Tibial artery (tissue), 4 donors: ENCODE measurements at regions not wholly inside any gene's neighbourhood (a gene's known extent, or its start where the extent isn't known, plus 50 kb on each side); places are given as distances from the start of the nearest gene placed in this dataset.

Experiments
- DNase-seq, 2 donors: peaks; one replicate each; pipeline ENCODE4 v3.0.0-alpha.2; 2019
- H3K27ac ChIP-seq, 2 donors: fragments of 200-600 bp; sonication (generic) in 1 of 2; 1 replicate in 1 of 2; 2 replicates in 1 of 2; pipeline ENCODE4 v1.5.1; 2018 to 2019; ENCODE audit warnings: mild to moderate bottlenecking in 1 of 2
- H3K27me3 ChIP-seq, 2 donors: fragments of 200-600 bp; sonication (generic) in 1 of 2; one replicate each; pipeline versions ENCODE4 v1.5.1 to v1.6.0; 2016 to 2019
- H3K36me3 ChIP-seq, 3 donors: fragments of 200-600 bp; sonication (generic) in 2 of 3; one replicate each; pipeline ENCODE4 v1.5.1; 2016 to 2019; ENCODE audit warnings: mild to moderate bottlenecking in 2 of 3
- H3K4me1 ChIP-seq, 4 donors: fragments of 200-600 bp; sonication (generic) in 2 of 4; 1 replicate in 3 of 4; 2 replicates in 1 of 4; pipeline ENCODE4 v1.5.1; 2016 to 2019
- H3K4me3 ChIP-seq, 2 donors: fragments of 200-600 bp; sonication (generic) in 1 of 2; 1 replicate in 1 of 2; 2 replicates in 1 of 2; pipeline ENCODE4 v1.5.1; 2018 to 2019; ENCODE audit warnings: mild to moderate bottlenecking in 2 of 2
- H3K9me3 ChIP-seq, 3 donors: fragments of 200-600 bp; sonication (generic) in 1 of 3; one replicate each; pipeline ENCODE4 v1.5.1; 2016 to 2019
- CTCF ChIP-seq, 2 experiments: fragments of 200-600 bp in 1 of 2; fragments of 450-650 bp in 1 of 2; IDR thresholded peaks; one replicate each; pipeline ENCODE4 v1.5.1; 2017 to 2019; ENCODE audit warnings: antibody characterized with exemption in 2 of 2, mild to moderate bottlenecking in 1 of 2, moderate library complexity in 1 of 2
- intact Hi-C: fragments of 100-400 bp; cut with DNase I; formaldehyde crosslinking; loops from one replicate; pipeline ENCODE4 v1.15.0; 2023; ENCODE audit warnings: low total_unique reads

- intact Hi-C loops = no loop called here
- Histone ChIP-seq H3K36me3 (no peaks in the 10 kb centered on the region), H3K9me3 (no peaks in the 10 kb centered on the region), H3K4me1 (no peaks in the 10 kb centered on the region), H3K27ac (no peak overlapping the region), H3K4me3 (no peak overlapping the region), H3K27me3 (no peaks in the 10 kb centered on the region)
- no peak for TF ChIP-seq CTCF (IDR thresholded peaks at IDR 0.05)
- no peak for DNase-seq
Observed at GRCh38 chr18:39481281-39481680, 1915.7 kb upstream of the CELF4 start.

GRCh38 chr18:39480494-39481195 is 1915.0 kb upstream of the CELF4 start:
- Histone ChIP-seq H3K4me3 (no peak overlapping the region), H3K27ac (no peak overlapping the region), H3K36me3 (no peaks in the 10 kb centered on the region), H3K4me1 (no peaks in the 10 kb centered on the region), H3K27me3 (no peaks in the 10 kb centered on the region), H3K9me3 (no peaks in the 10 kb centered on the region)
- DNase-seq = no peak
- intact Hi-C loops = no loop called here
- TF ChIP-seq CTCF (IDR thresholded peaks at IDR 0.05) = no peak

GRCh38 chr18:39464006-39464405 is 1898.4 kb upstream of the CELF4 start:
- intact Hi-C loops = no loop called here
- no peaks in the 10 kb centered on the region for H3K9me3 ChIP-seq
- H3K27me3 ChIP-seq = no peaks in the 10 kb centered on the region
- H3K36me3 ChIP-seq = no peaks in the 10 kb centered on the region
- no peak overlapping the region for H3K27ac ChIP-seq
- DNase-seq = no peak
- TF ChIP-seq CTCF (IDR thresholded peaks at IDR 0.05) = no peak
- H3K4me1 ChIP-seq = no peaks in the 10 kb centered on the region
- no peak overlapping the region for H3K4me3 ChIP-seq

GRCh38 chr18:39462436-39462835 is 1896.8 kb upstream of the CELF4 start:
- Histone ChIP-seq H3K4me3 (no peak overlapping the region), H3K9me3 (no peaks in the 10 kb centered on the region), H3K27me3 (no peaks in the 10 kb centered on the region), H3K36me3 (no peaks in the 10 kb centered on the region), H3K4me1 (no peaks in the 10 kb centered on the region), H3K27ac (no peak overlapping the region)
- intact Hi-C loops = no loop called here
- TF ChIP-seq CTCF (IDR thresholded peaks at IDR 0.05) = no peak
- DNase-seq = no peak

- intact Hi-C loops = no loop called here
- Histone ChIP-seq H3K36me3 (no peaks in the 10 kb centered on the region), H3K9me3 (no peaks in the 10 kb centered on the region), H3K27me3 (no peaks in the 10 kb centered on the region), H3K4me1 (no peaks in the 10 kb centered on the region), H3K27ac (no peak overlapping the region), H3K4me3 (no peak overlapping the region)
- TF ChIP-seq CTCF (IDR thresholded peaks at IDR 0.05) = no peak
- no peak for DNase-seq
Observed at GRCh38 chr18:39460136-39460535, 1894.5 kb upstream of the CELF4 start.

GRCh38 chr18:39455285-39455684 is 1889.7 kb upstream of the CELF4 start:
- intact Hi-C loops = no loop called here
- no peaks in the 10 kb centered on the region for H3K9me3 ChIP-seq
- H3K27me3 ChIP-seq = no peaks in the 10 kb centered on the region
- H3K27ac ChIP-seq = no peak overlapping the region
- peaks cover 0 to 9% (median 3%) of the 10 kb centered on the region in 4 donors for H3K4me1 ChIP-seq
- H3K36me3 ChIP-seq = no peaks in the 10 kb centered on the region
- TF ChIP-seq CTCF (IDR thresholded peaks at IDR 0.05) = no peak
- no peak overlapping the region for H3K4me3 ChIP-seq
- DNase-seq = no peak
